HG02610 (cell line): ENCODE measurements at regions not wholly inside any gene's neighbourhood (a gene's known extent, or its start where the extent isn't known, plus 50 kb on each side); places are given as distances from the start of the nearest gene placed in this dataset.
A peak's percentile ranks its signal among the peaks of the same experiment; 100 is the strongest.

Experiments used
- ATAC-seq: cut with Tn5 transposase; IDR thresholded peaks from one replicate; pipeline ENCODE4 v1.9.1; 2021; ENCODE audit warnings: mild to moderate bottlenecking, moderate library complexity; ENCODE audit not compliant: unreplicated experiment

GRCh38 chr15:79373113-79373512 is 59.0 kb upstream of the MINAR1 start:
- ATAC-seq, result no peak

DNA sequence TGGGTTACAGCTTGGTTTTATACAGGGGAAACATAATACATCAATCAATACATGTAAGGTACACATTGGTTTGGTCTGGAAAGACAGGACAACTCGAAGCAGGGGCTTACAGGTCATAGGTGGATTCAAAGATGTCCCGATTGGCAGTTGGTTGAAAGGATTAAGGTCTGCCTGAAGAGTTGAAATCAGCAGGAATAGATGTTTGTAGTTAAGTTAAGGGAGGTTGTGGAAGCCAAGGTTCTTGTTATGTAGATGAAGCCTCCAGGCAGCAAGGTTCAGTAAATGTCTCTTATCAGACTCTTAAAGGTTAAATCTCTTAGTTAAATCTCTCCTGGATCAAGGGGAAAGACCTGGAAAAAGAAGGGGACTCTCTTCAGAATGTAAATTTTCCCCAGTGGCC is 58.4 kb upstream of the MINAR1 start:
- ATAC-seq, result no peak

DNA sequence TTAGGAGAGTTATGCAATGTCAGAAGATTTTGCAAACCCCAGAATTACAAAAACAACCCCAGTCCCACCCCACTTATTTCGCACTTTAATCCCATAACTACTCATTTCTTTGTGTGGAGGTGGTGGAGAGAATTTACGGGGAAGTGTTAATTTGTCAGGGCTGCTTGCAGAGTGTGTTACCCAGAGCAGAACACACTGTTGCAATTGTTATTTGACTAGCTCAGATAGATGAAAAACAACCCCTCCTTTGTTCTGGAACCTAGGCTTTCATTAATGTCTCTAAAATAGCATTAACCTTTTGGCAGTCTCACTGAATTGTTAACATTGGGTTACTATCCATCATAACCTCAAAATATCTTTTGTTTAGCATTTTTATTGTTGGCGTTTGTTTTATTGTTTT is 55.8 kb upstream of the MINAR1 start:
- no peak for ATAC-seq

GRCh38 chr15:79378394-79379109 is 53.6 kb upstream of the MINAR1 start:
- no peak for ATAC-seq

GRCh38 chr15:79380755-79381497 is 51.2 kb upstream of the MINAR1 start:
- ATAC-seq, result peak; percentile 61

GRCh38 chr15:79381593-79381992 is 50.5 kb upstream of the MINAR1 start:
- no peak for ATAC-seq
